Mucosa of descending colon (tissue), 3 donors: ENCODE measurements at regions not wholly inside any gene's neighbourhood (a gene's known extent, or its start where the extent isn't known, plus 50 kb on each side); places are given as distances from the start of the nearest gene placed in this dataset.

ENCODE experiments used
- ATAC-seq: fragments of 200-7000 bp; cut with Tn5 transposase; one replicate; pipeline ENCODE4 v1.9.1; 2020; ENCODE audit warnings: mild to moderate bottlenecking, moderate library complexity
- DNase-seq, 3 donors: peaks; one replicate each; pipeline ENCODE4 v3.0.0-alpha.2; 2020
- H3K36me3 ChIP-seq: fragments of 200-600 bp; one replicate; pipeline ENCODE4 v1.8.0; 2021; ENCODE audit warnings: low read depth, mild to moderate bottlenecking
- H3K4me1 ChIP-seq: fragments of 200-600 bp; one replicate; pipeline ENCODE4 v1.8.0; 2021; ENCODE audit warnings: low read depth, mild to moderate bottlenecking
- H3K4me3 ChIP-seq: fragments of 200-600 bp; one replicate; pipeline ENCODE4 v1.8.0; 2021; ENCODE audit warnings: mild to moderate bottlenecking
- H3K9me3 ChIP-seq: fragments of 200-600 bp; one replicate; pipeline ENCODE4 v1.8.0; 2021; ENCODE audit warnings: mild to moderate bottlenecking
- intact Hi-C, 2 donors: fragments of 100-400 bp; cut with DNase I in 1 of 2; cut with micrococcal nuclease in 1 of 2; formaldehyde crosslinking; loops; one replicate each; pipeline versions ENCODE4 v1.11.0 to v1.11.1; 2022; cut with DNase I, micrococcal nuclease
- TF ChIP-seq, protein P1 (sequence below): fragments of 200-600 bp; IDR thresholded peaks from one replicate; pipeline ENCODE4 v1.8.0; 2022; ENCODE audit warnings: antibody characterized with exemption, mild to moderate bottlenecking
- donor health status: DM: no; HTN: no; CAD: no; lungs with moderate emphysema.
- donor health status: DM: no; HTN: no; CAD: no.
- donor health status: DM: no; HTN: yes; CAD: no.

- Histone ChIP-seq H3K4me1 (no peaks in the 10 kb centered on the region), H3K4me3 (no peak overlapping the region), H3K36me3 (no peaks in the 10 kb centered on the region), H3K9me3 (no peaks in the 10 kb centered on the region)
- ATAC-seq (no peak), DNase-seq (no peak)
- TF ChIP-seq, protein P1, sequence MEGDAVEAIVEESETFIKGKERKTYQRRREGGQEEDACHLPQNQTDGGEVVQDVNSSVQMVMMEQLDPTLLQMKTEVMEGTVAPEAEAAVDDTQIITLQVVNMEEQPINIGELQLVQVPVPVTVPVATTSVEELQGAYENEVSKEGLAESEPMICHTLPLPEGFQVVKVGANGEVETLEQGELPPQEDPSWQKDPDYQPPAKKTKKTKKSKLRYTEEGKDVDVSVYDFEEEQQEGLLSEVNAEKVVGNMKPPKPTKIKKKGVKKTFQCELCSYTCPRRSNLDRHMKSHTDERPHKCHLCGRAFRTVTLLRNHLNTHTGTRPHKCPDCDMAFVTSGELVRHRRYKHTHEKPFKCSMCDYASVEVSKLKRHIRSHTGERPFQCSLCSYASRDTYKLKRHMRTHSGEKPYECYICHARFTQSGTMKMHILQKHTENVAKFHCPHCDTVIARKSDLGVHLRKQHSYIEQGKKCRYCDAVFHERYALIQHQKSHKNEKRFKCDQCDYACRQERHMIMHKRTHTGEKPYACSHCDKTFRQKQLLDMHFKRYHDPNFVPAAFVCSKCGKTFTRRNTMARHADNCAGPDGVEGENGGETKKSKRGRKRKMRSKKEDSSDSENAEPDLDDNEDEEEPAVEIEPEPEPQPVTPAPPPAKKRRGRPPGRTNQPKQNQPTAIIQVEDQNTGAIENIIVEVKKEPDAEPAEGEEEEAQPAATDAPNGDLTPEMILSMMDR: no peak
- intact Hi-C loops: no loop called here
These were observed 51.1 kb upstream of the ZNF236 start for GRCh38 chr18:76771192-76771799.

DNA sequence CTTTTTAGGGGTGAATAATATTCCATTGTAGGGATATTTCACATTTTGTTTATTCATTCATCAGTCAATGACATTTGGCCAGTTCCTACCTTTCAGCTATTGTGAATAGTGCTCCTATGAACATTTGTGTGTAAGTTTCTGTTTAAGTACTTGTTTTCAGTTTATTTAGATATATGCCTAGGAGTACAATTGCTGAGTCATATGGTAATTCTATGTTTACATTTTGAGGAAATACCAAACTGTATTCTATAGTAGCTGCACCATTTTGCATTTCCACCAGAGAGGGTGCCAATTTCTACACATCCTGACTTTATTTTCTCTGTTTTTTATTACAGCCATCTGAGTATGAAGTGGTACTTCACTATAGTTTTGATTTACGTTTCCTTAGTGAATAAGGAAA lies 54.4 kb upstream of the ZNF236 start:
- Histone ChIP-seq H3K9me3 (no peaks in the 10 kb centered on the region), H3K36me3 (no peaks in the 10 kb centered on the region), H3K4me1 (no peaks in the 10 kb centered on the region), H3K4me3 (no peak overlapping the region)
- no peak for ATAC-seq
- intact Hi-C loops: no loop called here
- TF ChIP-seq, protein P1: no peak
- no peak for DNase-seq

DNA sequence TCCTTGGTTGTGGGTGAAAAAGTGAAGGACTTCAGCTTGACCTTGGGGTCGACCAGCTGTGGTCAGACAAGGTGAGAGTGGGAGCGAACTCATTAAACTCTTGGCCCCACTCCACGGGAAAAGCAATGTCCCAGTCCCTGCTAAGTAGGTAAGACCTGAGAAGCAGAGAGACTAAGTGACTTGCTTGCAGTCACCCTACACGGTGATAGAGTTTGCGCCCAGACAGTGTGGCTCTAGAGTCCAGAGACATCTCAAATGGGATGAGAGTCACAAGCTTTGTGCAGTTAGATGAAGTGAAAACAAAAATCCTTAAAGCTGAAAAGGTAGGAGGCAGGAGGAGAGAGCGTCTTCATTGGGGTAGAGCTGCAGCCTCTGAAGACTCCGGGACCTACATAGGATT lies 55.9 kb upstream of the ZNF236 start:
- intact Hi-C loops: no loop called here
- no peak for DNase-seq
- no peak for ATAC-seq

GRCh38 chr18:76765649-76766048 lies 56.7 kb upstream of the ZNF236 start:
- TF ChIP-seq, protein P1: no peak
- no peak overlapping the region for H3K4me3 ChIP-seq

More for the DNA sequence above, 55.9 kb upstream of the ZNF236 start:
- no peaks in the 10 kb centered on the region for H3K4me1 ChIP-seq
- TF ChIP-seq, protein P1: no peak
- H3K4me3 ChIP-seq: no peak overlapping the region
- no peaks in the 10 kb centered on the region for H3K36me3 ChIP-seq
- no peaks in the 10 kb centered on the region for H3K9me3 ChIP-seq

DNA sequence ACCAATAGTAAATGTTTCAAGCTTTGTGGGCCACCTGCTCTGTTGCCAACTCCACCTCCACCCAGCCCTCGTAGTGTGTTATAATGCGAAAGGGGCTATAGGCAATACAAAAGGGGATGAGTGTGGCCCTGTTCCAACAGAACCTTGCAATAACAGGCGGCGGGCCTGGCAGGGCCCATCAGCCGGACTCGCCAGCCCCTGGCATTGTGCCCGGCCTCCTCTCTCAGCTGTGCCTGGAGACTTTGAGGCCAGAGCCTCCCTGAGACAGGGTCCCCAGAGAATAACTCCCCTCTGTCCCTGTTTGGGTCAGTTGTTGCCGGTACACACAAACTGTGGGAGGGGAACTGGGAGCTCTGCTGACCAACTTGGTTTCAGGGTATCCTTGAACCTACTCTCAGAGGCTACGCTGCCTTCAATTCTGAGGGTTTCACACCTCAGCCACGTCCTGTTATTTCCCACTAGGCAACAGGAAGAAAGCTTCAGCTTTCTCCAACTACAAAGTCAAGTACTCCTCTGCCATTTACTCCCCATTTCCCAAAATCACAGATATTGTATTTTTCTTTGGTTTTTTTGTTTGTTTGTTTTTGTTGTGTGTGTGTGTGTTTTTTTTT lies 58.0 kb upstream of the ZNF236 start:
- ATAC-seq (no peak), DNase-seq (no peak)
- Histone ChIP-seq H3K9me3 (no peaks in the 10 kb centered on the region), H3K4me1 (no peaks in the 10 kb centered on the region), H3K4me3 (no peak overlapping the region), H3K36me3 (no peaks in the 10 kb centered on the region)
- TF ChIP-seq, protein P1: no peak
- intact Hi-C loops: no loop called here

More at GRCh38 chr18:76765649-76766048, 56.7 kb upstream of the ZNF236 start:
- Histone ChIP-seq H3K9me3 (no peaks in the 10 kb centered on the region), H3K4me1 (no peaks in the 10 kb centered on the region), H3K36me3 (no peaks in the 10 kb centered on the region)
- ATAC-seq (no peak), DNase-seq (no peak)
- intact Hi-C loops: no loop called here
